ENCODE measurements at regions not wholly inside any gene's neighbourhood (a gene's known extent, or its start where the extent isn't known, plus 50 kb on each side); places are given as distances from the start of the nearest gene placed in this dataset.

DNA sequence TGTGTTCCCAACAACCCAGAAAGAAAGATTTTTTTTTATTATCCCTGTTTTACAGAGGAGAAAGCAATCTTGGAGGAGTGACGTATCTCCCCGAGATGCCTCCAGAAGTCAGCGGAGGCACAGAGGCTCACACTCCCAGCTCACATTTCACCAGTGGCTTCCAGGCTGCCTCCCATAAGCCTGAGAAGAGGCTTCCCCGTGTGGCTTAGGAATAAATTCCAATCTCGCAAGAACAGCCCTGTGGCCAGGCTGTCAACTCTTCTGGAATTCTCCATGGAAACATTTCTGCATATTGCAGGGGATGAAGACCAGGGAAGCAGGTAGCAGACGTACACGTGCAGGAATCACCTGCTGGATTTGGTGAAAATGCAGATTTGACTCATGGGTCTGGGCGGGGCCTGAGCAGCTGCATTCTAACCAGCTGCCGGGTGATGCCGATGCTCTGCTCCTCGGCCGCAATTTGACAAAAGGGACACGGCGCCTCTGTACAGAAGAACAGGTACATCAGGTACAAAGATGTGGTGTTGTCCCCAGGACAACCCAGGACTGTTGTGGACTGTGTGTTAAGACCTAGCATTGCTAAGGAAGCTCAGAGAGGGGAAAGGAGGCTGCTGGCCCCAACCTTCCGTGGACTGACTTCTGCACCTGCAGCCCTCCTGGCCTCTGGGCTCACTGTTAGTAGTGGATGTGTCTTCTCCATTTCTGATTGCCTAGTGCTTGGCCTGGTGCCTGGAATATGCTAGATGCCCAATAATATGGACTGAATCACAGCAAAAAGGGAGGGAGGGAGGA, 114.2 kb upstream of the ID2 start:
- DNase-seq (ENCODE audit: low read depth in 2 of 2): no peak

DNA sequence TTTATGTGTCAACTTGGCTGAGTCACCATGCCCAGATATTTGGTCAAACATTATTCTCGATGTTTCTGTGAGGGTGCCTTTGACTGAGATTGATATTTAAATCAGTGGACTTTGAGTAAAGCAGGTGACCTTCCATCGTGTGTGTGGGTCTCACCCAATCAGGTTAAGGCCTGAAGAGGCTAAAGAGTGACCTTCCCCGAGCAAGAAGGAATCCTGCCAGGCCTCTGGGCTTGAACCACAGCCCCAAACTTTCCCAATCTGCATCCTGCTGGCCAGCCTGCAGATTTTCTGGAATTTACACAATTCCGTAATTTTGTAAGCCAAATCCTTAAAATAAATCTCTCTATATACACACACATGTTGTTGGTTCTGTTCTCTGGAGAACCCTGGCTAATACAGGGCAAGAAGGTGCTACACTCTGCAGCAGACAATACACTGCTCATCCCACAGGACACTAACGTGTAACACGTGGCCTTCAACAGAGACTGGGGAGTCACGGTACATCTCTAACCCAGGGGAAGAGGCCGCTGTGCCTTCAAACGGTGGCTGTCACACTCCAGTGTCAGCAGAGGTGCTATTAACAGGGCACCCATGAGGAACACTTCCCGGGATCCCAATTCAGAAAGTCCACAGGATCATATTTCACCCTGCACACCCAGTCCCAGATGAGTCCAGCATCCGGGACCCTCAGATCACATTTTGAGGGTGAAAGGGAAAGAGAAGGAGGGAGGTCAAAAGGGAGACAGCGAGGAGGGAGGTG, 113.1 kb upstream of the ID2 start:
- no peak for DNase-seq (ENCODE audit: low read depth in 2 of 2)

GRCh38 chr2:8569332-8569930, 112.4 kb upstream of the ID2 start:
- no peak for DNase-seq (ENCODE audit: low read depth in 2 of 2)

DNA sequence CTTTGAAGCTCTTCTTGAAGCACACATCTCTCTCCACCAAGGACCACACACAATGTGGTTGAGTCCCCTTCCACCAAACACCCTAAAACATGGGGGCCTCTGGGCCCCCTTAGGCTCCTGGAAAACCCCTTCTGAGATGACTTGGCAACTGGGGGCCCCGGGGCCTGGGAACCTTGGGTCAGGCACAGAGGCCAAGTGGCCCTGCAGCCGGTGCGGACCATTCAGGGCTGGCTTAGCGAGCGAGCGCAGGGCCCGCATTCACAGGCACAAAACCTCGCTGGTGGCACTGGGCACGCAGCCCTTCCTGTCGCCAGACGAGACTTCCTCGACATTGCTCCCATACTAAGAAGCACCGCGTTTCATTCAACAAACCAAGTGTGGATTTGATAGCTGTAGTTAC, 111.2 kb upstream of the ID2 start:
- no peak for DNase-seq (ENCODE audit: low read depth in 2 of 2)

GRCh38 chr2:8571301-8571791, 110.5 kb upstream of the ID2 start:
- no peak for DNase-seq (ENCODE audit: low read depth in 2 of 2)

GRCh38 chr2:8571792-8572499, 109.9 kb upstream of the ID2 start:
- DNase-seq (ENCODE audit: low read depth in 2 of 2): no peak

GRCh38 chr2:8572712-8573233, 109.1 kb upstream of the ID2 start:
- DNase-seq (ENCODE audit: low read depth in 2 of 2): no peak

DNA sequence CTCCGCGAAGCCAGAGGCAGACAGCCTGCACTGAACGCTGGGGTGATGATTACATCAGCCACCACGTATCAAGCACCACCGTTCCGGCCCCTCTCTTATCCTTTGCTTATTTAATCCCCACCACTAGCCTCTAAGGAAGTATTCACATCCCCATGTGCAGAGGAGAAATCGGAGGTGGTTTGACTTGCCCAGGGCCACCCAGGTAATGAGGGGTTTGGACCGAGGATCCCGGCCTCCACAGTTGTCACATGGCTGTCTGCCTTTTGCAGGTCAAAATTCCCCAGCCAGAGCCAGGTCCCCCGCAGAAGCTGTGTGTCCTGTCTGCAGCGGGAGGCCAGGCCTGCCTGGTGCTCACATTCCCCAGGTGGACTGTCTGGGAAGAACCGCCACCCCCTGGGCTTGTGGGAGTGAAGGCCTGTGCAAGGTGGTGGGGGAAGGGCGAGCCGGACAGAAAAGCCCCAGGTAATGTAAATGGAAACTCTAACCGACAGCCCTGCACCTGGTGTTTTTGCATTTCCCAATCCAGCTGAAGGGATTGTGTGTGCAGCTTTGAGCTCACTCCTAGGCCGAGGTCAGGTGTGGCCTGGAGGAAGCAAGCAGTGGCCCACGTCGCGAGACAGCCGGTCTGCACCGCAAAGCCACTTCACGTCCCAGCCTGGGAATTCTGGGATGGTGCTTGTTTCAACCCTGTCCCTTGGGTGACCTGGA, 108.5 kb upstream of the ID2 start:
- DNase-seq (ENCODE audit: low read depth in 2 of 2): no peak

GRCh38 chr2:8573942-8574195, 108.0 kb upstream of the ID2 start:
- DNase-seq (ENCODE audit: low read depth in 2 of 2): no peak

DNA sequence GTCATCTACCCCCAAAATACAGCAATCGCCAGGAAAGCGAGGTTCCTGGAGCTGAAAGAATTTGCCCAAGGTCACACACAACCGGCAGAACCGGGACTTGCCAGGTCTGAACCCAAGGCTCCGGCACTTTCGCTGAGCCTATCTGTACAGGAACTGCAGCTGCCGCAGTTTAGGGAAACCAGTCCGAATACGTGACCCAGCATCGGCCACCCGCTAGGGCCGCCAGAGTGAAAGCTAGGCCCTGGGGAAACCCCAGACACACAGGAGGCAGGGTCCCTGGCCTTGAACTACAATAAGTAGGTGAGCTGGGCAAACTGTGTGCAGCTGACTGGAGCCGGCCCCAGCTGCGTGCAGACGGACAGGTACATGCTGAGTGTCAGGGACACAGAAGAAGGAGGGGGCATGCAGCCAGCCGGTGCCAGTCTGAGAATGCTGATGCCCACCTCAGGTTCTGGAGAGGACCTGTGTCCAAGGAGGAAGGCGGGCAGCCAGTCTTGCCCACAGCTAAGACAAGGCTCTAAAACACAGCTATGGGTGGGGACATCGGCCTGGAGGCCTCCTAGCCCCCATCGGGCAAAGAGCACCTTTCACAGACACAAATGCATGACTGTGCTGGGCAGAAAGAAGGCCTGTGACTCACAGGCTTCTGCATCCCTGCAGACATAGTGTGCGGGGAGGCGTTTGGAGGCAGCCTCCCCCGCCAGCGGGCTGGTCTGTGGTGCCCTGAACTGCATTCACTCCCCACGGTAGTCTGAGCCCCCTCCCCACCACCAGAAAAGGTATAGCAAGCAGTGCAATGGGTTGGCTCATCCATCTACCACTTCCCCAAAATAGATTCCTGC, 107.4 kb upstream of the ID2 start:
- no peak for DNase-seq (ENCODE audit: low read depth in 2 of 2)

DNA sequence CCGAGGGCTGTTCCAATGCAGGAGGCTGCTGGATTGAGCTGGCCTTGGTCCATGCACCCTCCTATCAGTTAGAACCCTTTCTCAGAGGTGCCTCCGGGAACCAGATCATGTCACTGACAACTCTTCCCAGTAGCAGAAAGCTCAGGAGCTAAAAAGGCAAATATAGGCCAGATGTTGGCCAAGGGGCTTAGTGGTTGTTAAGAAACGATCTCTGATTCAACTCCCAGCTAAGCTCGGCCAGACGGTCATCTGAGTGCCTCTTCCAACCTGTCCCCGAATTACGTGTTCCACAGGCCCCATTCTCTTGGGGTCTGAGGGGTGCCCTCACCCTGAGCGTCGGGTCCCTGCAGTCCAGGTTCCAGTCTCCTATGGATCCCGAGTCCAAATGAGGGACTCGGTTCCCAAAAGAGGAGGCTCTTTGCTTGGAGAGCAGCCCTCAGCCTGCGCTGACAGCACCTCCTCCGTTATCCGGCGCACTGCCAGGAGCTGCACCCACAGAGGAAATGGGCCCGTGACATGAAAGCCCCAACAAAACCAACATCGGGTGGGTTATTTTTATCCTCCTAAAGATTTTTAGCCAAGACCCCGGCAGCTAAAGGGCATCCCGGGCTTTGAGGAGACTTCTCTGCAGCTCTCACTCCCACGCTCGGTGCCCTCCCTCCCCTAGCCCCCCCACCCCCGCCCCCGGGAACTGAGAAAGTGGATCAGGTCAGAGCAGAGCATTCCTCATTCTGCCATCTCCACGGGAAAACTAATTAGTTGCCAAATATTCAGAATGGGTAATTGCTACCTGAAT, 106.6 kb upstream of the ID2 start:
- peak in 1 of 2 donors; percentile 29 for DNase-seq (ENCODE audit: low read depth in 2 of 2)

DNA sequence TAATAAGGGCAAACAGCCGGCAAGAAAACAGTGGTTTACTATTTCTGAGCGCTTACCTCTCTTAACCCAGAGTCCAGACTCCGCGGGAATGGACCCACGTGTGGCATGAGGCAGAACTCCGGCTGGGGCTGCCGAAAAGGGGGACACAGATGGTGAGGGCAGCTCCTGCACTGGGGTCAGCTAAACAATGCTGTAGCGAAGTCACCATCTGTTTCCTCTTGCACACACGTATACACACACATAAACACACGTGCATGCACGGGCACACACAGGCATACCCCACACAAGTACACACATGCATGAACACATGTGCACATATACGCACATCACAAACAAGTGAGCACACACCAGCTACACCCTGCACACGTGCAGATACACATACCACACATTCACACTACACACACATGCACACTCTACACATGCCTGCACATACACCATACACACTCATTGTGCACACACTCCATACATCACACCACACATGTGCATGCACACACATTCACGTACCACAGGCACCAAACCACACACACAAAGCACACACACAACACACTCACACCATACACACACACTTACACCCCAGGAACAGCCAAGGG, 105.9 kb upstream of the ID2 start:
- DNase-seq (ENCODE audit: low read depth in 2 of 2): no peak

- DNase-seq (ENCODE audit: low read depth in 2 of 2): peak in 1 of 2 donors; percentile 42
Measured at GRCh38 chr2:8576525-8577167, 105.2 kb upstream of the ID2 start.

DNA sequence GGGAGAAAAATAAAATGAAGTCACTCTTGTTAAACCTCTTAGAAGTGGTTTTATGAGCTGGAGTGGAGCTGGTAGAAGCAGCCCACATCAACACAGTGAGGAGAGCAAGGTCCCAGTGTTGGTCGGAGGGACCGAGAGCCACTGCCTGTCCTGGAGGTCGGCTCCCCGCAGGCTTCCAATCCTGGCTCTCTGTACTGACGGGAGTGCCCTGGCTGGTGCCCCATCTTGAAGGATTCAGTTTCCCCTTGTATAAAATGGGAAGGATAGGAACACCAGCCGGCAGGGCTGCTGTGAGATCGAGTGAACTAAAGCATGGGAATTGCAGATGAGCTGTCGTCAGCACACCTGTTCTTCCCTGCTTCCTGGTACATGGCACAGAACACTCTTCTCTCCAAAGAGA, 104.3 kb upstream of the ID2 start:
- DNase-seq (ENCODE audit: low read depth in 2 of 2): no peak

DNA sequence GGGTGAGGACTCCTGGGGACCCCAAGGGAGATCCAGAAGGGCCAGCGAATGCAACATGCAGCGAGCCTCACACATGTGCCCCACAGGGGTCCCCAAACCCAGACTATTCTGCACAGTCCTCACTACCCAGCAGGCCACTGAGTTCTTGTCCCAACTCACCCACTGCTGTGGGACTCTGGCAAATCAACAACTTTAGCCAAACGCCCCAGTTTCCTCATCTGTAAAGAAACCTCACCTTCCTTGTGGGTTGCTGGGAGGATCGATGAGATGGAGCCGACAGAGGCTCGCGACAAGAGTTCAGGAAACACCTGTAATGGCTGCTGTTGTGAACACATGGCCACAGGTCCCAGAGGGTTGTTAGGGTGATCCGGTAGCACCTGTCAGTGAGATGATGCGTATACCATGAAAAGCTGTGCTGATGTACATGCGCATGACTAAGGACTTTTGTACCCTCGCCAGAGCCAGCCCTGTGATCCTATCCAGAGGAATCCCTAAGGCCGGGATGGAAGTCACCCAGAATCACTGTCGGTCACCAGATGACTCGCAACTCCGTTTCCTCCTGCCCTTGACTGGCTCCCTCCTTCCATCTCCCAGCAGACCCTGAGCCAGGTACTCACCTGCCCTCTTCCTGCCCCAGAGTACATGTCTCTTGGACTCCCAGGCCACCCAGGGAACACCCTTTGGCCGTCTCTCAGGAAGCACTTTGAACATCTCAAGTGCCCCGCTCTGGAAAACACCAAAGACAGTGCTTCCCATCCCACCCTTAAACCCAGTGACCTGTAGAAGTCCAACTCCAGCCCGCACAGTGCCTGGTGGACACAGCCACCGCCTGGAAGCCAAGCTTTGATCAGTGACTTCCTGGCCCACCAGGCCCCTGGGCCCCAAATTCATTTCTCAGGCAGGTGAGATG, 103.3 kb upstream of the ID2 start:
- DNase-seq (ENCODE audit: low read depth in 2 of 2): no peak

- DNase-seq (ENCODE audit: low read depth in 2 of 2): no peak
Measured at GRCh38 chr2:8579485-8580085, 102.3 kb upstream of the ID2 start.
